Ascending aorta (tissue), 2 donors: ENCODE measurements at regions not wholly inside any gene's neighbourhood (a gene's known extent, or its start where the extent isn't known, plus 50 kb on each side); places are given as distances from the start of the nearest gene placed in this dataset.

Source experiments
- DNase-seq, 2 donors: peaks; one replicate each; pipeline ENCODE4 v3.0.0-alpha.2; 2019; ENCODE audit warnings: low spot score in 2 of 2
- H3K27ac ChIP-seq, 2 donors: fragments of 200-600 bp; sonication (generic); one replicate each; pipeline ENCODE4 v1.5.1; 2016 to 2017; ENCODE audit warnings: mild to moderate bottlenecking in 1 of 2
- H3K27me3 ChIP-seq: fragments of 200-600 bp; sonication (generic); one replicate; pipeline ENCODE4 v1.5.1; 2017
- H3K36me3 ChIP-seq, 2 donors: fragments of 200-600 bp; sonication (generic); one replicate each; pipeline ENCODE4 v1.5.1; 2016
- H3K4me1 ChIP-seq, 2 donors: fragments of 200-600 bp; sonication (generic); one replicate each; pipeline ENCODE4 v1.5.1; 2016 to 2017; ENCODE audit warnings: mild to moderate bottlenecking in 1 of 2
- H3K4me3 ChIP-seq, 2 donors: fragments of 200-600 bp; sonication (generic); one replicate each; pipeline ENCODE4 v1.5.1; 2016 to 2017; ENCODE audit warnings: mild to moderate bottlenecking in 1 of 2
- H3K9me3 ChIP-seq, 2 donors: fragments of 200-600 bp; sonication (generic); one replicate each; pipeline ENCODE4 v1.5.1; 2016
- CTCF ChIP-seq, 3 experiments: fragments of 200-600 bp in 2 of 3; fragments of 450-650 bp in 1 of 3; sonication (generic) in 2 of 3; IDR thresholded peaks; one replicate each; pipeline ENCODE4 v1.5.1; 2016 to 2019; ENCODE audit warnings: antibody characterized with exemption in 3 of 3, mild to moderate bottlenecking in 1 of 3, moderate library complexity in 1 of 3
- intact Hi-C: fragments of 100-400 bp; cut with DNase I; formaldehyde crosslinking; loops from one replicate; pipeline ENCODE4 v1.15.1; 2023

- no peak for DNase-seq
- intact Hi-C loops: no loop called here
- H3K36me3 ChIP-seq: no peaks in the 10 kb centered on the region
- H3K27ac ChIP-seq: no peak overlapping the region
- TF ChIP-seq CTCF (IDR thresholded peaks at IDR 0.05): no peak
- no peaks in the 10 kb centered on the region for H3K9me3 ChIP-seq
- no peak overlapping the region for H3K4me3 ChIP-seq
- no peaks in the 10 kb centered on the region for H3K27me3 ChIP-seq
- H3K4me1 ChIP-seq: peaks cover 4 to 5% of the 10 kb centered on the region in 2 donors
Measured at GRCh38 chr6:6728169-6728941, 139.8 kb downstream of the LY86 start.

- Histone ChIP-seq H3K36me3 (no peaks in the 10 kb centered on the region), H3K4me3 (no peak overlapping the region), H3K4me1 (peaks cover 0 to 3% of the 10 kb centered on the region in 2 donors), H3K9me3 (no peaks in the 10 kb centered on the region), H3K27ac (no peak overlapping the region), H3K27me3 (no peaks in the 10 kb centered on the region)
- intact Hi-C loops: no loop called here
- TF ChIP-seq CTCF (IDR thresholded peaks at IDR 0.05): no peak
- no peak for DNase-seq
Measured at GRCh38 chr6:6729971-6730370, 141.5 kb downstream of the LY86 start.

GRCh38 chr6:6730831-6731230 is 142.3 kb downstream of the LY86 start:
- no peaks in the 10 kb centered on the region for H3K36me3 ChIP-seq
- no peak overlapping the region for H3K27ac ChIP-seq
- no peaks in the 10 kb centered on the region for H3K4me1 ChIP-seq
- intact Hi-C loops: no loop called here
- no peaks in the 10 kb centered on the region for H3K9me3 ChIP-seq
- no peak overlapping the region for H3K4me3 ChIP-seq
- no peak for DNase-seq
- no peak for TF ChIP-seq CTCF (IDR thresholded peaks at IDR 0.05)
- no peaks in the 10 kb centered on the region for H3K27me3 ChIP-seq

- H3K27ac ChIP-seq: no peak overlapping the region
- no peaks in the 10 kb centered on the region for H3K36me3 ChIP-seq
- no peaks in the 10 kb centered on the region for H3K27me3 ChIP-seq
- intact Hi-C loops: no loop called here
- no peak for DNase-seq
- no peaks in the 10 kb centered on the region for H3K4me1 ChIP-seq
- H3K9me3 ChIP-seq: no peaks in the 10 kb centered on the region
- no peak overlapping the region for H3K4me3 ChIP-seq
- TF ChIP-seq CTCF (IDR thresholded peaks at IDR 0.05): no peak
Measured at GRCh38 chr6:6734479-6735465, 146.3 kb downstream of the LY86 start.

- Histone ChIP-seq H3K9me3 (no peaks in the 10 kb centered on the region), H3K4me3 (peak overlapping the region; percentile 33 to 42), H3K36me3 (no peaks in the 10 kb centered on the region), H3K27me3 (no peaks in the 10 kb centered on the region), H3K4me1 (no peaks in the 10 kb centered on the region), H3K27ac (no peak overlapping the region)
- intact Hi-C loops: no loop called here
- TF ChIP-seq CTCF (IDR thresholded peaks at IDR 0.05): no peak
- peak in 1 of 2 donors; percentile 68 for DNase-seq
Measured at GRCh38 chr6:6736791-6737654, 148.5 kb downstream of the LY86 start.
